HL-60 (cell line): ENCODE measurements at regions not wholly inside any gene's neighbourhood (a gene's known extent, or its start where the extent isn't known, plus 50 kb on each side); places are given as distances from the start of the nearest gene placed in this dataset.

ENCODE experiments used
- DNase-seq, 2 experiments: peaks; one replicate each; pipeline ENCODE4 v3.0.0-alpha.2; 2010 to 2020; ENCODE audit warnings: low read depth in 1 of 2, low spot score in 1 of 2
- H3K27ac ChIP-seq: fragments of 250-450 bp; sonication (Bioruptor Pico); replicated peaks from 2 replicates; pipeline ENCODE4 v1.5.1; 2020; ENCODE audit warnings: mild to moderate bottlenecking, moderate library complexity
- H3K27me3 ChIP-seq: fragments of 250-450 bp; sonication (Bioruptor Pico); 2 replicates; pipeline ENCODE4 v1.5.1; 2021; ENCODE audit warnings: mild to moderate bottlenecking, moderate library complexity; ENCODE audit not compliant: insufficient read depth, poor library complexity, severe bottlenecking
- H3K4me3 ChIP-seq: replicated peaks from 2 replicates; pipeline ENCODE4 v1.5.1; 2011; ENCODE audit warnings: mild to moderate bottlenecking, control low read depth, low read length; ENCODE audit not compliant: insufficient read depth
- CTCF ChIP-seq: IDR thresholded peaks from one replicate; pipeline ENCODE4 v1.5.1; 2011; ENCODE audit warnings: low read length, control low read depth, inconsistent platforms; ENCODE audit not compliant: insufficient read depth
- GABPA ChIP-seq: IDR thresholded peaks from 2 replicates; pipeline ENCODE4 v1.6.1; 2012; ENCODE audit warnings: low read depth
- POLR2AphosphoS5 ChIP-seq: IDR thresholded peaks from 2 replicates; pipeline ENCODE4 v1.6.1; 2012; ENCODE audit warnings: low read depth
- SPI1 ChIP-seq: IDR thresholded peaks from 2 replicates; pipeline ENCODE4 v1.6.1; 2012; ENCODE audit warnings: low read depth, mild to moderate bottlenecking, borderline replicate concordance
- TF ChIP-seq, protein P1 (sequence below): IDR thresholded peaks from 2 replicates; pipeline ENCODE4 v1.6.1; 2012; ENCODE audit warnings: low read depth; ENCODE audit not compliant: insufficient replicate concordance

DNA sequence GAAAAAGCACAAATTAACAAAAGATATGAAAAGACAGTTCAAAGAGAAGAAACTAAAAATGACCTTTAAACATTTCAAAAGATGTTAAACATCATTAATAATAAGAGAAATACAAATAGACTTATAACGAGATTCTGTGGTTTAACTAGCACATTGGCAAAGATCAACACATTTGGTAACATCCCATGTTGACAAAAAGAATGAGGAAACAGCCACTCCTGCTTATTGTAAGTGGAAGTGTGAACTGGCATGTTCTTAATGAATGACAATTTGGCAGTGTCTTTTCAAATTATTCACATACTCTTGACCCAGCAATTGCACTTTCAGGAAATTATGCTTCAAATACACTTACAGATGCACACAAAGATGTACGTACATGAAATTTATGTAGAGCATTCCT is 176.3 kb downstream of the TLE1 start:
- H3K27ac ChIP-seq, result no peak overlapping the region
- H3K27me3 ChIP-seq, result no peaks in the 10 kb centered on the region
- no peak overlapping the region for H3K4me3 ChIP-seq
- DNase-seq, result no peak
- TF ChIP-seq GABPA (no peak), SPI1 (no peak), POLR2AphosphoS5 (no peak), CTCF (no peak)
- TF ChIP-seq, protein P1, sequence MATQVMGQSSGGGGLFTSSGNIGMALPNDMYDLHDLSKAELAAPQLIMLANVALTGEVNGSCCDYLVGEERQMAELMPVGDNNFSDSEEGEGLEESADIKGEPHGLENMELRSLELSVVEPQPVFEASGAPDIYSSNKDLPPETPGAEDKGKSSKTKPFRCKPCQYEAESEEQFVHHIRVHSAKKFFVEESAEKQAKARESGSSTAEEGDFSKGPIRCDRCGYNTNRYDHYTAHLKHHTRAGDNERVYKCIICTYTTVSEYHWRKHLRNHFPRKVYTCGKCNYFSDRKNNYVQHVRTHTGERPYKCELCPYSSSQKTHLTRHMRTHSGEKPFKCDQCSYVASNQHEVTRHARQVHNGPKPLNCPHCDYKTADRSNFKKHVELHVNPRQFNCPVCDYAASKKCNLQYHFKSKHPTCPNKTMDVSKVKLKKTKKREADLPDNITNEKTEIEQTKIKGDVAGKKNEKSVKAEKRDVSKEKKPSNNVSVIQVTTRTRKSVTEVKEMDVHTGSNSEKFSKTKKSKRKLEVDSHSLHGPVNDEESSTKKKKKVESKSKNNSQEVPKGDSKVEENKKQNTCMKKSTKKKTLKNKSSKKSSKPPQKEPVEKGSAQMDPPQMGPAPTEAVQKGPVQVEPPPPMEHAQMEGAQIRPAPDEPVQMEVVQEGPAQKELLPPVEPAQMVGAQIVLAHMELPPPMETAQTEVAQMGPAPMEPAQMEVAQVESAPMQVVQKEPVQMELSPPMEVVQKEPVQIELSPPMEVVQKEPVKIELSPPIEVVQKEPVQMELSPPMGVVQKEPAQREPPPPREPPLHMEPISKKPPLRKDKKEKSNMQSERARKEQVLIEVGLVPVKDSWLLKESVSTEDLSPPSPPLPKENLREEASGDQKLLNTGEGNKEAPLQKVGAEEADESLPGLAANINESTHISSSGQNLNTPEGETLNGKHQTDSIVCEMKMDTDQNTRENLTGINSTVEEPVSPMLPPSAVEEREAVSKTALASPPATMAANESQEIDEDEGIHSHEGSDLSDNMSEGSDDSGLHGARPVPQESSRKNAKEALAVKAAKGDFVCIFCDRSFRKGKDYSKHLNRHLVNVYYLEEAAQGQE, result no peak

- no peak overlapping the region for H3K4me3 ChIP-seq
- TF ChIP-seq, protein P1, result no peak
- TF ChIP-seq SPI1 (no peak), CTCF (no peak), GABPA (no peak), POLR2AphosphoS5 (no peak)
- H3K27me3 ChIP-seq, result no peaks in the 10 kb centered on the region
- DNase-seq, result no peak
- no peak overlapping the region for H3K27ac ChIP-seq
These were observed 176.7 kb downstream of the TLE1 start for GRCh38 chr9:81512641-81513040.

DNA sequence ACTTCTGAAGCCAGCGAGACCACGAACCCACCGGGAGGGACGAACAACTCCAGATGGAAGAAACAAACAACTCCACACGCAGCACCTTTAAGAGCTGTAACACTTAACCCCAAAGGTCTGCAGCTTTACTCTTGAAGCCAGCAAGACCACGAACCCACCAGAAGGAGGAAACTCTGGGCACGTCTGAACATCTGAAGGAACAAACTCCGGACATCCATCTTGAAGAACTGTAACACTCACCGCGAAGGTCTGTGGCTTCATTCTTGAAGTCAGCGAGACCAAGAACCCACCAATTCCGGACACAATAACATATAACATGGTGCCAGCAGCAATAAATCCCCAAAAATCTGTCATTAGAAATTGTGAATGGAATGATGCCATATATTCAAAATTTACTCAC is 180.9 kb downstream of the TLE1 start:
- Histone ChIP-seq H3K4me3 (no peak overlapping the region), H3K27me3 (no peaks in the 10 kb centered on the region), H3K27ac (no peak overlapping the region)
- TF ChIP-seq SPI1, result no peak
- TF ChIP-seq, protein P1, result no peak
- TF ChIP-seq POLR2AphosphoS5, result no peak
- no peak for TF ChIP-seq GABPA
- TF ChIP-seq CTCF, result no peak
- no peak for DNase-seq
